HEK293 (cell line): ENCODE measurements at regions not wholly inside any gene's neighbourhood (a gene's known extent, or its start where the extent isn't known, plus 50 kb on each side); places are given as distances from the start of the nearest gene placed in this dataset.
"Not testable (repeated sequence)": the region's sequence is repeated elsewhere in the genome, so short reads cannot be mapped to it uniquely, and the experiment has no call there.

Source experiments
- CTCF ChIA-PET: fragments of 350-600 bp; formaldehyde crosslinking; extraction: SDS; loops from one replicate; lab custom pipeline; 2021; ENCODE audit warnings: antibody characterized with exemption; lab: Yijun Ruan, JAX
- POLR2A ChIA-PET: fragments of 300-600 bp; formaldehyde crosslinking; extraction: SDS; loops from one replicate; lab custom pipeline; 2020; ENCODE audit warnings: antibody characterized with exemption, inconsistent platforms; lab: Yijun Ruan, JAX
- H3K27ac ChIP-seq: fragments of 200-500 bp; sonication (Bioruptor generic); 2 replicates; pipeline ENCODE4 v1.5.1; 2014; ENCODE audit warnings: low read depth, low read length, control low read depth, inconsistent platforms; ENCODE audit errors: extremely low read depth
- H3K36me3 ChIP-seq, 2 experiments: fragments of 200-500 bp in 1 of 2; sonication (Bioruptor generic) in 1 of 2; 1 replicate in 1 of 2; 2 replicates in 1 of 2; pipeline ENCODE4 v1.5.1; 2014 to 2017; ENCODE audit warnings: inconsistent platforms in 2 of 2, low read length in 2 of 2; ENCODE audit not compliant: control insufficient read depth in 2 of 2, insufficient read depth in 1 of 2
- H3K4me1 ChIP-seq: fragments of 200-500 bp; sonication (Bioruptor generic); 2 replicates; pipeline ENCODE4 v1.5.1; 2014; ENCODE audit warnings: mild to moderate bottlenecking, low read length, inconsistent platforms; ENCODE audit not compliant: control insufficient read depth, insufficient read depth
- H3K4me3 ChIP-seq: 2 replicates; pipeline ENCODE4 v1.5.1; 2011; ENCODE audit warnings: low read depth, mild to moderate bottlenecking, control low read depth, low read length, moderate library complexity
- H3K9me3 ChIP-seq: fragments of 200-500 bp; sonication (Bioruptor generic); 2 replicates; pipeline ENCODE4 v1.5.1; 2014; ENCODE audit warnings: low read depth, low read length, inconsistent platforms; ENCODE audit not compliant: control insufficient read depth, insufficient read depth
- KLF16 ChIP-seq: fragments of 450-650 bp; formaldehyde crosslinking; IDR thresholded peaks from 2 replicates; pipeline ENCODE4 v1.5.1; 2017; ENCODE audit warnings: missing biosample characterization, missing genetic modification characterization
- KLF8 ChIP-seq: fragments of 450-650 bp; formaldehyde crosslinking; IDR thresholded peaks from 2 replicates; pipeline ENCODE4 v1.5.1; 2016; ENCODE audit warnings: missing biosample characterization, missing genetic modification characterization
- KLF9 ChIP-seq: fragments of 450-650 bp; formaldehyde crosslinking; IDR thresholded peaks from 2 replicates; pipeline ENCODE4 v1.5.1; 2016; ENCODE audit warnings: missing biosample characterization, missing genetic modification characterization, low read depth
- ZIC2 ChIP-seq: fragments of 450-650 bp; formaldehyde crosslinking; IDR thresholded peaks from 2 replicates; pipeline ENCODE4 v1.5.1; 2016; ENCODE audit warnings: missing biosample characterization, missing genetic modification characterization
- ZNF155 ChIP-seq: fragments of 450-650 bp; formaldehyde crosslinking; IDR thresholded peaks from 2 replicates; pipeline ENCODE4 v1.5.1; 2016; ENCODE audit warnings: missing biosample characterization, missing genetic modification characterization
- ZNF214 ChIP-seq: fragments of 450-650 bp; formaldehyde crosslinking; IDR thresholded peaks from 2 replicates; pipeline ENCODE4 v1.5.1; 2017; ENCODE audit warnings: missing biosample characterization, mild to moderate bottlenecking, missing genetic modification characterization, borderline replicate concordance
- ZNF302 ChIP-seq: fragments of 450-650 bp; formaldehyde crosslinking; IDR thresholded peaks from 2 replicates; pipeline ENCODE4 v1.5.1; 2016; ENCODE audit warnings: missing biosample characterization, missing genetic modification characterization, low read depth
- ZNF354C ChIP-seq: fragments of 450-650 bp; formaldehyde crosslinking; IDR thresholded peaks from 2 replicates; pipeline ENCODE4 v1.5.1; 2016; ENCODE audit warnings: missing biosample characterization, missing genetic modification characterization, low read depth, borderline replicate concordance
- ZNF544 ChIP-seq: fragments of 450-650 bp; formaldehyde crosslinking; IDR thresholded peaks from 2 replicates; pipeline ENCODE4 v1.5.0; 2017; ENCODE audit warnings: missing biosample characterization, missing genetic modification characterization
- ZNF629 ChIP-seq: fragments of 450-650 bp; formaldehyde crosslinking; IDR thresholded peaks from 2 replicates; pipeline ENCODE4 v1.5.1; 2017; ENCODE audit warnings: missing biosample characterization, missing genetic modification characterization
- ZNF707 ChIP-seq: fragments of 450-650 bp; formaldehyde crosslinking; IDR thresholded peaks from 2 replicates; pipeline ENCODE4 v1.5.1; 2016; ENCODE audit warnings: missing biosample characterization, missing genetic modification characterization
- ZNF777 ChIP-seq: fragments of 450-650 bp; formaldehyde crosslinking; IDR thresholded peaks from 2 replicates; pipeline ENCODE4 v1.5.1; 2017; ENCODE audit warnings: missing biosample characterization, missing genetic modification characterization, borderline replicate concordance
- TF ChIP-seq, protein P1 (sequence below): fragments of 450-650 bp; formaldehyde crosslinking; IDR thresholded peaks from 2 replicates; pipeline ENCODE4 v1.5.1; 2016; ENCODE audit warnings: missing biosample characterization, missing genetic modification characterization
- TF ChIP-seq, protein P2 (sequence below): fragments of 450-650 bp; formaldehyde crosslinking; IDR thresholded peaks from 2 replicates; pipeline ENCODE4 v1.5.1; 2016; ENCODE audit warnings: missing biosample characterization, missing genetic modification characterization
- TF ChIP-seq, protein P3 (sequence below): fragments of 450-650 bp; formaldehyde crosslinking; IDR thresholded peaks from 2 replicates; pipeline ENCODE4 v1.5.1; 2016; ENCODE audit warnings: missing biosample characterization, missing genetic modification characterization
- TF ChIP-seq, protein P4 (sequence below): fragments of 450-650 bp; formaldehyde crosslinking; IDR thresholded peaks from 2 replicates; pipeline ENCODE4 v1.5.1; 2016; ENCODE audit warnings: missing biosample characterization, missing genetic modification characterization
- TF ChIP-seq, protein P5 (sequence below): fragments of 450-650 bp; formaldehyde crosslinking; IDR thresholded peaks from 2 replicates; pipeline ENCODE4 v1.5.1; 2016; ENCODE audit warnings: missing biosample characterization, missing genetic modification characterization
- TF ChIP-seq, protein P6 (sequence below): fragments of 450-650 bp; formaldehyde crosslinking; IDR thresholded peaks from 2 replicates; pipeline ENCODE4 v1.5.1; 2016; ENCODE audit warnings: missing biosample characterization, missing genetic modification characterization, low read depth
- TF ChIP-seq, protein P7 (sequence below): fragments of 450-650 bp; formaldehyde crosslinking; IDR thresholded peaks from 2 replicates; pipeline ENCODE4 v1.5.1; 2016; ENCODE audit warnings: missing biosample characterization, missing genetic modification characterization, borderline replicate concordance

DNA sequence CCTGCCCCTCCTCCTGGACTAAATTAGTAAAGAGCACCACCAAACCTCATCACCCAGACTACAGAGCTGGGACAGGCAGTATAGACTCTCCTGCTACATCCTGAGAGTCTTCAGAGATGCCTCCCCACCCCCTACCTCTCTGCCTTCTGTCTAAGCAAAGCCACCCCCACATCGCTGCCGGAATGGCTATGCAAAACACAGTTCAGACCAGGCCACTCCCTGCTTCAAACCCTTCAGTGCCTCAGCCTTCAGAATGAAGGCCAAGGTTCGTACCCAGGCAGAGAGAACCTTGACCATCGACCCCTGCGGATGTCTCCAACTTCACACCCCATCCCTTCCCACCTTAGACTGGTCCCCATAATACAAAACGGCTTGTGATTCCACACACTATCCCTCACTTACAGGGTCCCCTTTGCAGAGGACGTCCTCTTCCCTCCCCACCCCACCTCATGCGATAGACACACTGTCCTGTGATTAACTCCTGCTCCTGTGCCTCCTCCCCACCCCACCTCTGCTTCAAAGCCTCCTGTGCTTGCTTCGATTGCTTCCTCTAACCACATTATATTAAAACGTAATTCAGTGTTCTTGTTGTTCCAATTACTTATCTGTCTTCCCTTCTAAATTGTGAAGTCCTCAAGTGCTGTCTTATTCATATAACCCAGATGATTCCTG is 175.3 kb downstream of the UACA start (continued):
- TF ChIP-seq, protein P1, sequence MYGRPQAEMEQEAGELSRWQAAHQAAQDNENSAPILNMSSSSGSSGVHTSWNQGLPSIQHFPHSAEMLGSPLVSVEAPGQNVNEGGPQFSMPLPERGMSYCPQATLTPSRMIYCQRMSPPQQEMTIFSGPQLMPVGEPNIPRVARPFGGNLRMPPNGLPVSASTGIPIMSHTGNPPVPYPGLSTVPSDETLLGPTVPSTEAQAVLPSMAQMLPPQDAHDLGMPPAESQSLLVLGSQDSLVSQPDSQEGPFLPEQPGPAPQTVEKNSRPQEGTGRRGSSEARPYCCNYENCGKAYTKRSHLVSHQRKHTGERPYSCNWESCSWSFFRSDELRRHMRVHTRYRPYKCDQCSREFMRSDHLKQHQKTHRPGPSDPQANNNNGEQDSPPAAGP (tag by site-specific recombination), result no peak
- TF ChIP-seq, protein P2, sequence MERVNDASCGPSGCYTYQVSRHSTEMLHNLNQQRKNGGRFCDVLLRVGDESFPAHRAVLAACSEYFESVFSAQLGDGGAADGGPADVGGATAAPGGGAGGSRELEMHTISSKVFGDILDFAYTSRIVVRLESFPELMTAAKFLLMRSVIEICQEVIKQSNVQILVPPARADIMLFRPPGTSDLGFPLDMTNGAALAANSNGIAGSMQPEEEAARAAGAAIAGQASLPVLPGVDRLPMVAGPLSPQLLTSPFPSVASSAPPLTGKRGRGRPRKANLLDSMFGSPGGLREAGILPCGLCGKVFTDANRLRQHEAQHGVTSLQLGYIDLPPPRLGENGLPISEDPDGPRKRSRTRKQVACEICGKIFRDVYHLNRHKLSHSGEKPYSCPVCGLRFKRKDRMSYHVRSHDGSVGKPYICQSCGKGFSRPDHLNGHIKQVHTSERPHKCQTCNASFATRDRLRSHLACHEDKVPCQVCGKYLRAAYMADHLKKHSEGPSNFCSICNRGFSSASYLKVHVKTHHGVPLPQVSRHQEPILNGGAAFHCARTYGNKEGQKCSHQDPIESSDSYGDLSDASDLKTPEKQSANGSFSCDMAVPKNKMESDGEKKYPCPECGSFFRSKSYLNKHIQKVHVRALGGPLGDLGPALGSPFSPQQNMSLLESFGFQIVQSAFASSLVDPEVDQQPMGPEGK (tag by site-specific recombination), result no peak
- TF ChIP-seq ZNF302 (tag by site-specific recombination) (no peak), ZNF777 (no peak), ZNF629 (tag by site-specific recombination) (no peak), ZIC2 (tag by site-specific recombination) (no peak), ZNF155 (tag by site-specific recombination) (no peak), KLF9 (tag by site-specific recombination) (no peak), ZNF354C (no peak)
- TF ChIP-seq, protein P3, sequence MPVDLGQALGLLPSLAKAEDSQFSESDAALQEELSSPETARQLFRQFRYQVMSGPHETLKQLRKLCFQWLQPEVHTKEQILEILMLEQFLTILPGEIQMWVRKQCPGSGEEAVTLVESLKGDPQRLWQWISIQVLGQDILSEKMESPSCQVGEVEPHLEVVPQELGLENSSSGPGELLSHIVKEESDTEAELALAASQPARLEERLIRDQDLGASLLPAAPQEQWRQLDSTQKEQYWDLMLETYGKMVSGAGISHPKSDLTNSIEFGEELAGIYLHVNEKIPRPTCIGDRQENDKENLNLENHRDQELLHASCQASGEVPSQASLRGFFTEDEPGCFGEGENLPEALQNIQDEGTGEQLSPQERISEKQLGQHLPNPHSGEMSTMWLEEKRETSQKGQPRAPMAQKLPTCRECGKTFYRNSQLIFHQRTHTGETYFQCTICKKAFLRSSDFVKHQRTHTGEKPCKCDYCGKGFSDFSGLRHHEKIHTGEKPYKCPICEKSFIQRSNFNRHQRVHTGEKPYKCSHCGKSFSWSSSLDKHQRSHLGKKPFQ (tag by site-specific recombination), result no peak
- TF ChIP-seq, protein P4, sequence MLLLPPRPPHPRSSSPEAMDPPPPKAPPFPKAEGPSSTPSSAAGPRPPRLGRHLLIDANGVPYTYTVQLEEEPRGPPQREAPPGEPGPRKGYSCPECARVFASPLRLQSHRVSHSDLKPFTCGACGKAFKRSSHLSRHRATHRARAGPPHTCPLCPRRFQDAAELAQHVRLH (tag by site-specific recombination), result no peak

DNA sequence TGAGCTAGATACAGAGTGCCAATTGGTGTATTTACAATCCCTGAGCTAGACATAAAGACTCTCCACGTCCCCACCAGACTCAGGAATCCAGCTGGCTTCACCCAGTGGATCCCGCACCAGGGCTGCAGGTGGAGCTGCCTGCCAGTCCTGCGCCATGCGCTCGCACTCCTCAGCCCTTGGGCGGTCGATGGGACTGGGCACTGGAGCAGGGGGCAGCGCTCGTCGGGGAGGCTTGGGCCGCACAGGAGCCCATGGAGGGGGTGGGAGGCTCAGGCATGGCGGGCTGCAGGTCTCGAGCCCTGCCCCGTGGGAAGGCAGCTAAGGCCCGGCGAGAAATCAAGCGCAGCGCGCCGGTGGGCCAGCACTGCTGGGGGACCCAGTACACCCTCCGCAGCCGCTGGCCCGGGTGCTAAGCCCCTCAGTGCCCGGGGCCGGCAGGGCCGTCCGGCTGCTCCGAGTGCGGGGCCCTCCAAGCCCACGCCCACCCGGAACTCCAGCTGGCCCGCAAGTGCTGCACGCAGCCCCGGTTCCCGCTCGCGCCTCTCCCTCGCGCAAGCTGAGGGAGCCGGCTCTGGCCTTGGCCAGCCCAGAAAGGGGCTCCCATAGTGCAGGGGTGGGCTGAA is 176.2 kb downstream of the UACA start:
- not testable (repeated sequence) for H3K4me1 ChIP-seq, H3K27ac ChIP-seq, H3K36me3 ChIP-seq, H3K9me3 ChIP-seq, H3K4me3 ChIP-seq
- POLR2A ChIA-PET, result interaction anchor here (0.5 to 0.7 kb wide), 2 partner anchors 487 to 489 kb away, joined by 3 to 9 read pairs; partner anchors contain the start of gene TLE3
- CTCF ChIA-PET, result interaction anchor here (0.7 to 5.1 kb wide), 6 partner anchors 9 to 95 kb away, joined by 3 to 40 read pairs (median 4); no protein-coding TSS in a partner anchor

DNA sequence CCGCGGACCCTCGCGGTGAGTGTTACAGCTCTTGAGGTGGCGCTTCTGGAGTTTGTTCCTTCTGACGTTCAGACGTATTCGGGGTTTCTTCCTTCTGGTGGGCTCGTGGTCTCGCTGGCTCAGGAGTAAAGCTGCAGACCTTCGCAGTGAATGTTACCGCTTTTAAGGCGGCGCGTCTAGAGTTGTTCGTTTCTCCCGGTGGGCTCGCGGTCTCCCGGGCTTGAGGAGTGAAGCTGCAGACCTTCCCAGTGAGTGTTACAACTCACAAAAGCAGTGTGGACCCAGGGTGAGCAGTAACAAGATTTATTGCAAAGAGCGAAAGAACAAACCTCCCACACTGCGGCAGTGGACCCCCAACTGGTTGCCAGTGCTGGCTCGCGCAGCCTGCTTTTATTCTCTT is 177.1 kb downstream of the UACA start:
- TF ChIP-seq ZNF214 (tag by site-specific recombination) (no peak), KLF8 (tag by site-specific recombination) (no peak), KLF16 (tag by site-specific recombination) (no peak), ZNF707 (no peak), ZNF544 (tag by site-specific recombination) (no peak)
- TF ChIP-seq, protein P5, sequence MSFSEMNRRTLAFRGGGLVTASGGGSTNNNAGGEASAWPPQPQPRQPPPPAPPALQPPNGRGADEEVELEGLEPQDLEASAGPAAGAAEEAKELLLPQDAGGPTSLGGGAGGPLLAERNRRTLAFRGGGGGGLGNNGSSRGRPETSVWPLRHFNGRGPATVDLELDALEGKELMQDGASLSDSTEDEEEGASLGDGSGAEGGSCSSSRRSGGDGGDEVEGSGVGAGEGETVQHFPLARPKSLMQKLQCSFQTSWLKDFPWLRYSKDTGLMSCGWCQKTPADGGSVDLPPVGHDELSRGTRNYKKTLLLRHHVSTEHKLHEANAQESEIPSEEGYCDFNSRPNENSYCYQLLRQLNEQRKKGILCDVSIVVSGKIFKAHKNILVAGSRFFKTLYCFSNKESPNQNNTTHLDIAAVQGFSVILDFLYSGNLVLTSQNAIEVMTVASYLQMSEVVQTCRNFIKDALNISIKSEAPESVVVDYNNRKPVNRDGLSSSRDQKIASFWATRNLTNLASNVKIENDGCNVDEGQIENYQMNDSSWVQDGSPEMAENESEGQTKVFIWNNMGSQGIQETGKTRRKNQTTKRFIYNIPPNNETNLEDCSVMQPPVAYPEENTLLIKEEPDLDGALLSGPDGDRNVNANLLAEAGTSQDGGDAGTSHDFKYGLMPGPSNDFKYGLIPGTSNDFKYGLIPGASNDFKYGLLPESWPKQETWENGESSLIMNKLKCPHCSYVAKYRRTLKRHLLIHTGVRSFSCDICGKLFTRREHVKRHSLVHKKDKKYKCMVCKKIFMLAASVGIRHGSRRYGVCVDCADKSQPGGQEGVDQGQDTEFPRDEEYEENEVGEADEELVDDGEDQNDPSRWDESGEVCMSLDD (tag by site-specific recombination), result no peak
- TF ChIP-seq, protein P6, sequence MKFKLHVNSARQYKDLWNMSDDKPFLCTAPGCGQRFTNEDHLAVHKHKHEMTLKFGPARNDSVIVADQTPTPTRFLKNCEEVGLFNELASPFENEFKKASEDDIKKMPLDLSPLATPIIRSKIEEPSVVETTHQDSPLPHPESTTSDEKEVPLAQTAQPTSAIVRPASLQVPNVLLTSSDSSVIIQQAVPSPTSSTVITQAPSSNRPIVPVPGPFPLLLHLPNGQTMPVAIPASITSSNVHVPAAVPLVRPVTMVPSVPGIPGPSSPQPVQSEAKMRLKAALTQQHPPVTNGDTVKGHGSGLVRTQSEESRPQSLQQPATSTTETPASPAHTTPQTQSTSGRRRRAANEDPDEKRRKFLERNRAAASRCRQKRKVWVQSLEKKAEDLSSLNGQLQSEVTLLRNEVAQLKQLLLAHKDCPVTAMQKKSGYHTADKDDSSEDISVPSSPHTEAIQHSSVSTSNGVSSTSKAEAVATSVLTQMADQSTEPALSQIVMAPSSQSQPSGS (tag by site-specific recombination), result no peak
- TF ChIP-seq, protein P7, sequence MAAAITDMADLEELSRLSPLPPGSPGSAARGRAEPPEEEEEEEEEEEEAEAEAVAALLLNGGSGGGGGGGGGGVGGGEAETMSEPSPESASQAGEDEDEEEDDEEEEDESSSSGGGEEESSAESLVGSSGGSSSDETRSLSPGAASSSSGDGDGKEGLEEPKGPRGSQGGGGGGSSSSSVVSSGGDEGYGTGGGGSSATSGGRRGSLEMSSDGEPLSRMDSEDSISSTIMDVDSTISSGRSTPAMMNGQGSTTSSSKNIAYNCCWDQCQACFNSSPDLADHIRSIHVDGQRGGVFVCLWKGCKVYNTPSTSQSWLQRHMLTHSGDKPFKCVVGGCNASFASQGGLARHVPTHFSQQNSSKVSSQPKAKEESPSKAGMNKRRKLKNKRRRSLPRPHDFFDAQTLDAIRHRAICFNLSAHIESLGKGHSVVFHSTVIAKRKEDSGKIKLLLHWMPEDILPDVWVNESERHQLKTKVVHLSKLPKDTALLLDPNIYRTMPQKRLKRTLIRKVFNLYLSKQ (tag by site-specific recombination), result no peak
- peaks cover 16% of the 10 kb centered on the region; the same call in 1 of the 2 replicates for H3K4me1 ChIP-seq
- no peaks in the 10 kb centered on the region for H3K36me3 ChIP-seq
- ChIA-PET CTCF (interaction anchor here (0.7 to 7.6 kb wide), 19 partner anchors 8 to 680 kb away, joined by 3 to 50 read pairs (median 6); no protein-coding TSS in a partner anchor), POLR2A (no interaction called here)
- no peak overlapping the region for H3K4me3 ChIP-seq
- H3K27ac ChIP-seq, result no peak overlapping the region
- H3K9me3 ChIP-seq, result no peaks in the 10 kb centered on the region
